Naive B cell (primary cell): ENCODE measurements at regions not wholly inside any gene's neighbourhood (a gene's known extent, or its start where the extent isn't known, plus 50 kb on each side); places are given as distances from the start of the nearest gene placed in this dataset.
A peak's percentile ranks its signal among the peaks of the same experiment; 100 is the strongest.

ENCODE experiments used
- ATAC-seq, 2 donors: fragments of 150-1000 bp; cut with Tn5 transposase; 2 replicates each; pipeline ENCODE4 v1.10.0; 2021; ENCODE audit warnings: low read depth in 2 of 2, mild to moderate bottlenecking in 2 of 2, moderate library complexity in 2 of 2
- DNase-seq: peaks from one replicate; pipeline ENCODE4 v3.0.0; 2022
- H3K27ac Mint-ChIP-seq, 6 donors: one replicate each; pipeline ENCODE4 v1.8.0; 2020 to 2022; ENCODE audit warnings: mild to moderate bottlenecking in 6 of 6, mixed read lengths in 6 of 6, moderate library complexity in 5 of 6, inconsistent platforms in 2 of 6
- H3K27me3 Mint-ChIP-seq, 3 donors: one replicate each; pipeline ENCODE4 v1.8.0; 2021 to 2022; ENCODE audit warnings: mixed read lengths in 3 of 3, mild to moderate bottlenecking in 1 of 3
- H3K36me3 Mint-ChIP-seq, 2 donors: one replicate each; pipeline ENCODE4 v1.8.0; 2020 to 2022; ENCODE audit warnings: mixed read lengths in 2 of 2, inconsistent platforms in 1 of 2, mild to moderate bottlenecking in 1 of 2
- H3K4me1 Mint-ChIP-seq, 3 donors: one replicate each; pipeline ENCODE4 v1.8.0; 2020 to 2022; ENCODE audit warnings: mixed read lengths in 3 of 3, inconsistent platforms in 1 of 3, mild to moderate bottlenecking in 1 of 3, moderate library complexity in 1 of 3
- H3K4me3 Mint-ChIP-seq, 8 donors: one replicate each; pipeline ENCODE4 v1.8.0; 2020 to 2022; ENCODE audit warnings: mild to moderate bottlenecking in 8 of 8, mixed read lengths in 8 of 8, moderate library complexity in 8 of 8, inconsistent platforms in 2 of 8
- H3K9me3 Mint-ChIP-seq, 7 donors: one replicate each; pipeline ENCODE4 v1.8.0; 2020 to 2022; ENCODE audit warnings: mixed read lengths in 7 of 7, mild to moderate bottlenecking in 5 of 7, inconsistent platforms in 2 of 7, moderate library complexity in 1 of 7

DNA sequence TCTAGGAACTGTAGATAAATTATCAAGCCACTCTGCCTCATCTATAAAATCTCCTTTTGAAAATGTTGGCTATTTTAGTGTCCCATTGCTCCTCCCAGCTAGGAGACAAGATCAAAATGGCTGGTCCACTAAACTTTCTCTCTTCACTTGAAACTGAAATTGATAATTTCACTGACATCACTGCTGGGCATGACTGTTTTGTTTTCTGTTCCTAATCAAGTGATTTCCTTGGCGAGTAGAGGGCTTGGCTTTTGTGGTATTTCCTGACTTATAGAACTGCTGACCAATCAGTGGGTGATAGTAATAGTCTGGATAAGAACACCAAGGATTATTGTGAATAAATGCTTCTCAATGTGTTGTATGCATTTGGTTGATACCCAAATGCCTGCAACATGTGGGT lies 2152.9 kb downstream of the ARAP2 start:
- H3K27me3 Mint-ChIP-seq = no peaks in the 10 kb centered on the region

DNA sequence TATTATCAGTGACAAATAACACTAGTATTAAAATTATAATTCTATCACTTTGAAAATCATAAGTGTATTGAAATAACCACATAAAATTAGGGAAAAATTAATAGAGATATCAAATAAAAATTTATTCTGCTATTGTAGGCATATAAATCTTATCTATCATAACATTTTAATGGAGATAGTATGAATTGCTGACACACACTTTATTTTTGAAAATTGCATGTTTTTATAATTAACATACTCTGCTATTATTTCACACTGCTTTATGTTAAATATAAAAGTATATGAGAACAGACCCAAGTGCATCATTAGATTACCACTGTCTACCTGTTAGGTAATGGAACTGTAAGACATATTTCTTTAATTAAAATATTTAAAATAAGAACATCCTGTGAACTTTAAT lies 2150.2 kb downstream of the ARAP2 start:
- DNase-seq (no peak), ATAC-seq (no peak)
- H3K9me3 Mint-ChIP-seq = peaks cover 0 to 3% (median 0%) of the 10 kb centered on the region in 7 donors
- H3K36me3 Mint-ChIP-seq = no peaks in the 10 kb centered on the region
- H3K27me3 Mint-ChIP-seq = no peaks in the 10 kb centered on the region
- no peak overlapping the region for H3K27ac Mint-ChIP-seq
- H3K4me3 Mint-ChIP-seq = no peak overlapping the region
- no peaks in the 10 kb centered on the region for H3K4me1 Mint-ChIP-seq

More for the DNA sequence above, 2152.9 kb downstream of the ARAP2 start:
- Mint-ChIP-seq H3K4me1 (no peaks in the 10 kb centered on the region), H3K9me3 (peaks cover 0 to 4% (median 0%) of the 10 kb centered on the region in 7 donors), H3K4me3 (no peak overlapping the region), H3K27ac (no peak overlapping the region), H3K36me3 (no peaks in the 10 kb centered on the region)
- DNase-seq (no peak), ATAC-seq (no peak)

DNA sequence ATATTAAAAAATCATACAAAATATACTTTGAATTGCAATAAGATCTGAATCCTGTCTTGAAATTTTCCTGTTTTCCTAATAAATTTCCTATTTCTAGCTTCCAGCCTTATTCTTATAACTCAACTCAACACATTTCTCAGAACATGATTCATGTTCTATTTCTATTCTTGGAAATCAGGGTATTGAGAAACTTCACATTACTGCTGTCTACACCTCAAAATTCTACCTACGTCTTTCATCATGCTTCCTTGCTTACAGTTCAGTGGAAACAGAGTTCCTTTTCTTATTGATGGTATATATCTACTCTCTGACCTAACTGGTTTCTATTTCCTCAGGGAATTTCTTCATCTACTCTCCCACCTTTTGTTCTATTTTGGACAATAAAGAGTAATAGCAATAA lies 2139.0 kb downstream of the ARAP2 start:
- DNase-seq = no peak
- no peaks in the 10 kb centered on the region for H3K36me3 Mint-ChIP-seq
- no peak overlapping the region for H3K27ac Mint-ChIP-seq
- ATAC-seq = no peak
- peaks cover 0 to 3% (median 0%) of the 10 kb centered on the region in 7 donors for H3K9me3 Mint-ChIP-seq
- H3K4me3 Mint-ChIP-seq = no peak overlapping the region
- no peaks in the 10 kb centered on the region for H3K27me3 Mint-ChIP-seq
- no peaks in the 10 kb centered on the region for H3K4me1 Mint-ChIP-seq

DNA sequence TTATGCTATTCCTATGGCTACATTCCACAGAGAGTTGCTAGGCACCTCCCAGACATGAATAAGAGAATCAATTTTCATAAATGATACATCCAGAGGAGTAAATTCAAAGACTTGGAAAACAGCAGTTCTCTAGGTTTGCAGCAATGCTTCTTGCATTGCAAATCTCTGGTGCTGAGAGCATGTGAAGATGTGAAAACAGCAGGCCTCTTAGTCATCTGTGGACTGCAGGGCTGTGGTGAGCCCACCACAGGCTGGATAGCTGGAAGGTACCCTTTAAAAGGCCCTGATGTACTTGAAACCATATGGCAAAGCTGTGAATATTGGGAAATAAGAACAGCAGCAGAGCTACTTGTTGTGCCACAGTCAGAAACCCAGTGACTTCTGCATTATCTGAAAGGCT lies 2135.9 kb downstream of the ARAP2 start:
- DNase-seq = no peak
- no peak for ATAC-seq
- no peaks in the 10 kb centered on the region for H3K36me3 Mint-ChIP-seq
- no peaks in the 10 kb centered on the region for H3K27me3 Mint-ChIP-seq
- peaks cover 0 to 1% (median 0%) of the 10 kb centered on the region in 7 donors for H3K9me3 Mint-ChIP-seq
- no peaks in the 10 kb centered on the region for H3K4me1 Mint-ChIP-seq
- no peak overlapping the region for H3K4me3 Mint-ChIP-seq
- no peak overlapping the region for H3K27ac Mint-ChIP-seq

DNA sequence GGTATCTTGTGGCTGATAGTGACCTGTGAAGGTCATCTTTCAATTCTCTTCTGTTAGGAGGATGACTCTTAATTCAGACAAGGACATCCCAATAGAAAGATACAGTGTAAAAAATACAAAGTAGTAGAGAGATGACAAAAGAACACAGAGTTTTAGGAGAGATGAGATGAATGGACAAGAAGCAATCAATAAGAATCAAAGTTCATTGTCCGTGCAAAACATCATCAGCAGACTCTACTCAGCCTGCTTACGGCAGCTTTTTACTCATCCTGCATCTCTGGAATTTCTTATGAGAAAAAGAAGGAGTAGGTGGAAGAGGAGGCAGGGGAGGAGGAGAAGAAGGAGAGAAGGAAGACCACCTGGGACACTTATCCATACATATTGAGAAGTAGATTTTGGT lies 2131.7 kb downstream of the ARAP2 start:
- Mint-ChIP-seq H3K27ac (no peak overlapping the region), H3K4me1 (no peaks in the 10 kb centered on the region), H3K4me3 (no peak overlapping the region), H3K36me3 (no peaks in the 10 kb centered on the region), H3K27me3 (no peaks in the 10 kb centered on the region), H3K9me3 (no peaks in the 10 kb centered on the region)
- DNase-seq = no peak
- no peak for ATAC-seq

DNA sequence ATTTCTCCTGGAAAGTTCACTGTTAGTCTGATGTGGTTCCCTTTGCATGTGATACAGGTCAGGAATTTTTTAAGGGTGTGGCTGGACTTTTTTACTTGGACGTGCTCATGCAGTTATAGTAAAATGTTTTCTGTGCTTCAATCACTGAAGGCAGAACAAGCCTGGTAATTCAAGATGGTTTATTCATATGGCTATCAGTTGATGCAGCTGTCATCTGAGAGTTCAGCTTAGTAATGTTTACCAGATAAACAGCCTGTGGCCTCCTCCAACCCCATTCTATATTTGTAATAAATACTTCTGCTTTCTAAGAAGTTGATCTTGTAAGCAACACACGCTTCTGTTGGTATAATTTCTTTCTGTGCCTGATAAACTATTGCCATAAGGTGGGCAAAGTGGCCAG lies 2105.9 kb downstream of the ARAP2 start:
- no peaks in the 10 kb centered on the region for H3K4me1 Mint-ChIP-seq
- peaks cover 0 to 20% (median 7%) of the 10 kb centered on the region in 7 donors for H3K9me3 Mint-ChIP-seq
- H3K27ac Mint-ChIP-seq = no peak overlapping the region
- H3K4me3 Mint-ChIP-seq = no peak overlapping the region
- ATAC-seq = no peak
- H3K27me3 Mint-ChIP-seq = no peaks in the 10 kb centered on the region
- DNase-seq = no peak
- no peaks in the 10 kb centered on the region for H3K36me3 Mint-ChIP-seq

DNA sequence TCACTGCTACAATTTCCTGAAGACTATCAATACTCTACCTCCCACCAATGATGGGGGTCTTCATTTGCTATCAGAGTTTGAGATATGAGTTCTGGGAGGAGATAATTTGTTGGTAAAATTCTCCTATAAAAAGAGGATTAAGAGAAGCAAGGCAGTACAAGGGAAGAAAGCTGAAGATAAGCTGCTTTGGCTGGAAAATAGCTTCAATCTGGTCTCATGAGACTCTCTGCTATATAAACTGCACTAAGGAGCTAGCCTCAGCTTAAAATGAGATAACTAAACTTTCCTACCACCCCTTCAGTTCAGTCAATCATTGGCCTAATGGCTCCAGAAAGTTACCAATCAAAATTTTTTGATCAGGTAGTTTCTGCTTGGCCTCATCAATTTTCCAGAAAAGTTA lies 2105.0 kb downstream of the ARAP2 start:
- Mint-ChIP-seq H3K36me3 (no peaks in the 10 kb centered on the region), H3K27ac (no peak overlapping the region), H3K27me3 (no peaks in the 10 kb centered on the region), H3K4me1 (no peaks in the 10 kb centered on the region), H3K4me3 (no peak overlapping the region), H3K9me3 (peaks cover 0 to 16% (median 4%) of the 10 kb centered on the region in 7 donors)
- ATAC-seq = no peak
- DNase-seq = no peak

DNA sequence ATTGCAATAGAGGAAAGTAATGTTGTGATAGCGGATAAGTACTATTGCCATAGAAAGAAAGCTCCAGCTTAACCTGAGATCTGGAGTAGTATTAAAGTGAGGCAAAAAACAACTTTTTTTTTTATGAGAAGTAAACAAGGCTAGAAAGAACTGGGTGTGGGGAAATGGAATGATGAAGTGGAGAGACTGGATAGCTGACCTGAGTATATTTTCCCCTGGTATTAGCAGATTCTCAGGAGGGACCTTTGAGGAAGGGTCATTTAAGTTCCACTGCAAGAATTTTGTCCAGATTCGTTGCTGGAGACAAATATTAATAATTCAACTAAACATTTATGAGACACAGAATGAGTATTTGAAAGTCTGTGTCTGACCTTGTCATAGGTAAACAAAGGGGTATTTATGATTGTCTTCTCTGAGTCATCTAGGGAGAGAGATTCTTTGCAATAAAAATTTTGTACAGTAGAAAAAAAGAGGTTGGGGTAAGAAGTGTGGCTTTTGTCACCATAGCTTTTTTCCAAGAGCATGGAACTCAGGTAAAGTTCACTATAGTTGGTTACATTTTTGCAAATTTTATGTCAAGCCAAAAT lies 2095.9 kb downstream of the ARAP2 start:
- no peak overlapping the region for H3K27ac Mint-ChIP-seq
- DNase-seq (no peak), ATAC-seq (no peak)
- H3K4me1 Mint-ChIP-seq = no peaks in the 10 kb centered on the region
- no peak overlapping the region for H3K4me3 Mint-ChIP-seq
- H3K27me3 Mint-ChIP-seq = no peaks in the 10 kb centered on the region
- peaks cover 0 to 4% (median 0%) of the 10 kb centered on the region in 7 donors for H3K9me3 Mint-ChIP-seq
- H3K36me3 Mint-ChIP-seq = no peaks in the 10 kb centered on the region

DNA sequence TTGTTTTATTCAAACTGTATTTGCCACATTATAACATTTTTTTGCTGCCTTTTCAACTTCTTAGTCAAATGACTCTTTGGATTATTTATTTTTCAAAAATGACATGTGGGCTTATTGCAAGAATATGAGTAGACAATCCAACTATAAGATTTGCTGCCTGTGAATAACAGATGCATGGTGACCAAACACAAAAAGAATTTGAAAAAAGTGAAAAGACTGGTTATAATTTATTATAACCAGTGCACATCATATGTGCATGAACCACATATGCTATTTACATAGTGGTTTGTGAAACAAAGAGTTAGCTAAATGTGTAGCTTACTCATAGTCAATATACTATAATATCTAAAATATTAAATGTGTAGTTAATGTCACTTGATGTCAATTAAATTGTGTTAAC lies 2086.8 kb downstream of the ARAP2 start:
- no peaks in the 10 kb centered on the region for H3K4me1 Mint-ChIP-seq
- H3K9me3 Mint-ChIP-seq = peaks cover 0 to 12% (median 6%) of the 10 kb centered on the region in 7 donors
- no peak overlapping the region for H3K27ac Mint-ChIP-seq
- H3K27me3 Mint-ChIP-seq = no peaks in the 10 kb centered on the region
- DNase-seq = no peak
- H3K36me3 Mint-ChIP-seq = no peaks in the 10 kb centered on the region
- no peak for ATAC-seq
- H3K4me3 Mint-ChIP-seq = no peak overlapping the region

DNA sequence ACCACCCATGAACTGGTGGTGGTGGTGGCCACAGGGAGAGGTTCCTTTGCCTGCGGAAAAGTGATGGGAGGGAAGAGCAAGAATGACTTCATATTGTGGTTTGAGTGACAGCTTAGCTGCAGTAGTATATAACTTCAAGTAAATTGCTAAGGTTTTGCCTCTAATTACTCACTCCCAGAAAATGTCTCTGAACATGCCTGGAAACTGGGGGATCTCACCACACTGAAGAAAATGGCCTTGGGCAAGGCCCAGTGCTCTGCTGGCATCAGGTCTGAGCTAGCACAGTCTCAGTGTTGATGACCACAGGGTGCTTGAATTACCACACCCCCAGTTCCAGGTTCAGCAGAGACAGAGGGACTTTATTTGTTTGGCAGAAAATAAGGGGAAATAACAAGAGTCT lies 2085.4 kb downstream of the ARAP2 start:
- DNase-seq = no peak
- Mint-ChIP-seq H3K9me3 (peaks cover 0 to 12% (median 6%) of the 10 kb centered on the region in 7 donors), H3K27me3 (no peaks in the 10 kb centered on the region), H3K4me1 (no peaks in the 10 kb centered on the region), H3K4me3 (no peak overlapping the region), H3K27ac (peak overlapping the region in 1 of 6 donors; percentile 24), H3K36me3 (no peaks in the 10 kb centered on the region)
- no peak for ATAC-seq

DNA sequence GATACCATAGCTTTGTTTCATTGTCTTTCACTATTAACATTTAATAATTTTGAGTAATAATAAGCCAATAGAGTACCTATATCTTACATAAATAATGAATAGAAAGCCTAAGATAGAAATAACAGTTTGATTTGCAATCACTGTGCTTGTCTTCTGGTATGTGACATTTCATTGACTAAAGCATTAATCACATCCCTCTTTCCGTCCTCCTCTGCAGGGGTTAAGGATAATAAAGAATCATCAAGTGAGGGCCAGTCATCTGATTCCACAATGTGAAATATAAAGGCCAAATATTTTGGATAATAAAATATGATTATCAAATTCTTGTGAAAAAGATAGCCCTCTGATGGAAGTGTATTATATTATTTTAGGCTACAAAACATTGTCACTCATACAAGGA lies 2073.4 kb downstream of the ARAP2 start:
- Mint-ChIP-seq H3K27ac (no peak overlapping the region), H3K9me3 (peaks cover 0 to 16% (median 2%) of the 10 kb centered on the region in 7 donors), H3K36me3 (no peaks in the 10 kb centered on the region), H3K4me3 (no peak overlapping the region), H3K27me3 (no peaks in the 10 kb centered on the region), H3K4me1 (no peaks in the 10 kb centered on the region)
- no peak for ATAC-seq
- DNase-seq = no peak

DNA sequence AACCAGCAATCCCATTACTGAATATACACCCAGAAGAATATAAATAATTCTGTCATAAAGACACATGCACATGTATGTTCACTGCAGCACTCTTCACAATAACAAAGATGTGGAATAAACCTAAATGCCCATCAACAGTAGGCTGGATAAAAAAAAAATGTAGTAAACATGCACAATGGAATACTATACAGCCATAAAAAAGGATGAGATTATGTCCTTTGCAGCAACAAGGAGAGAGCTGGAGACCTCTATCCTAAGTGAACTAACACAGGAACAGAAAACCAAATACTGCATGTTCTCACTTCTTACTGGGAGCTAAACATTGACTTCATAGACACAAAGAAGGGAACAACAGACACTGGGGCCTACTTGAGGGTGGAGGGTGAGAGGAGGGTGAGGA lies 2067.7 kb downstream of the ARAP2 start:
- Mint-ChIP-seq H3K4me1 (no peaks in the 10 kb centered on the region), H3K36me3 (no peaks in the 10 kb centered on the region), H3K9me3 (peaks cover 0 to 24% (median 2%) of the 10 kb centered on the region in 7 donors), H3K4me3 (no peak overlapping the region), H3K27ac (no peak overlapping the region), H3K27me3 (no peaks in the 10 kb centered on the region)
- no peak for DNase-seq
- no peak for ATAC-seq

DNA sequence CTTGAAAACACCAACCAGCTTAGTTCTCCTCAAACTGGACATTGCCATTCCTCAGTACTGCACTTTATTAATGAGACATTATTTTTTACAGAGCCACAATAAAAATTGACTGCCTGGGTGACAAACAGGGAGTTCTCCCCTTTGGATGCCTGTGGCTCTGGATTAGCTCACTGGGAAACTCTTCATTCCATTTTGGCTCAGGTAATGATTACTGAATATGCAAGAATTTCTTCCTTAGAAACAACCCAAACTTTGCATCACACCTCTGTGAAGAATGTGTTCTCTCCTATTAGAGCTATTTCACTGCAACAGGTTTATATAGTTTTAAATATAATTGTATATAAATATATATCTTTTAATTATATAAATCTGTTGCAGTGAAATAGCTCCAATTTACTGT lies 2065.8 kb downstream of the ARAP2 start:
- H3K27me3 Mint-ChIP-seq = no peaks in the 10 kb centered on the region
- H3K27ac Mint-ChIP-seq = no peak overlapping the region
- H3K36me3 Mint-ChIP-seq = no peaks in the 10 kb centered on the region
- no peak overlapping the region for H3K4me3 Mint-ChIP-seq
- ATAC-seq (no peak), DNase-seq (no peak)
- H3K9me3 Mint-ChIP-seq = peaks cover 0 to 24% (median 2%) of the 10 kb centered on the region in 7 donors
- H3K4me1 Mint-ChIP-seq = no peaks in the 10 kb centered on the region

DNA sequence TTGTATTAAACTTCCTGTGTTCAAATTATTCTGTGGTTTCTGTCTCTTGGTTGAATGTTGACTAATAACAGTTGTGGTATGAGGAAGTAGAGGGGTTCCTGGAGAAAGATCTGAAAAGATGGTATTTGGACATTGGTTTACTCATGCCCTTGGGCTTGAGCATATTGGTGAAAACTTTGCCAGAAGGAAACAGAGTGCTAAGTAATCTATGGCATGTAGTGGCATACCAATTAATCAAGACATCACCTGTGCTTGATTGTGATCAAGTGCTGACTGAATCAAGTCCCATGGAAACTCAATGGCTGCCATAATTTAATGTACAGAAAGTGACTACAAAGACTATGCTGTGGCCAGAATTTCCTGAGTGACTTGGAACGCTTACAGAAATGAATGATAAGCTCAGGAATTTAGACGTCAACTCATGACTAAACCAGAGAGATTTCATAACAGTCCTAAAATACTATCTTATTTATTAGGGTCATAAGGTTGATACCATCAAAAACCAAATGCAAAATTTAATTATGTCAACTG lies 2062.9 kb downstream of the ARAP2 start:
- ATAC-seq (no peak), DNase-seq (no peak)
- Mint-ChIP-seq H3K4me3 (no peak overlapping the region), H3K27ac (no peak overlapping the region), H3K27me3 (no peaks in the 10 kb centered on the region), H3K36me3 (no peaks in the 10 kb centered on the region), H3K9me3 (peaks cover 0 to 14% (median 1%) of the 10 kb centered on the region in 7 donors), H3K4me1 (no peaks in the 10 kb centered on the region)

DNA sequence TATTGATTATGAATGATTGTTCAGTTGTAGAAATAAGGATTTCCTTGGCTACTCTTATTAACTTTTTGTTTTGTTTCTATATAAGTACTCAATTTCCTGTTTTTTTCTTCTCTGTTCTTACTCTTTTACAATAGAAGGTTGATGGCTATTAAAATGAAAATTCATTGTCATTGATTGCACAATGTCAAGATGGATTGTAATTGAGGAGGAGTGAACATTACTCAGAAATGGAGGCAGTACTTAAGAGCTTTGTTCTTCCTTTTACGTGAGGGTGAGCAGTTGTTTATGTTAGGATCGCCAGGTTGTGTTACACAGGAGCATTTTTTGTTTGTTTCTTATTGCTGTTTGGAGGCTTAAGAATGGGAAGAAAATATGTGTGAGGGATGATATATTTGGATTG lies 2062.4 kb downstream of the ARAP2 start:
- Mint-ChIP-seq H3K36me3 (no peaks in the 10 kb centered on the region), H3K4me3 (no peak overlapping the region), H3K27me3 (no peaks in the 10 kb centered on the region), H3K4me1 (no peaks in the 10 kb centered on the region), H3K9me3 (peaks cover 0 to 9% (median 1%) of the 10 kb centered on the region in 7 donors), H3K27ac (no peak overlapping the region)
- no peak for ATAC-seq
- DNase-seq = no peak
